Liver (tissue), 8 donors: ENCODE measurements at regions not wholly inside any gene's neighbourhood (a gene's known extent, or its start where the extent isn't known, plus 50 kb on each side); places are given as distances from the start of the nearest gene placed in this dataset.

Experiments used
- DNase-seq: peaks from one replicate; pipeline ENCODE4 v3.0.0-alpha.2; 2017; ENCODE audit warnings: low spot score
- H3K27ac ChIP-seq, 2 donors: one replicate each; pipeline ENCODE4 v1.7.0; 2013; ENCODE audit warnings: inconsistent platforms in 2 of 2, low read length in 2 of 2, control low read depth in 1 of 2, low read depth in 1 of 2, mild to moderate bottlenecking in 1 of 2
- H3K27me3 ChIP-seq, 4 donors: one replicate each; pipeline versions ENCODE4 v1.6.1 to v1.7.0; 2013; ENCODE audit warnings: low read length in 3 of 4, inconsistent platforms in 1 of 4, mild to moderate bottlenecking in 1 of 4, moderate library complexity in 1 of 4; ENCODE audit not compliant: control insufficient read depth in 4 of 4, insufficient read depth in 4 of 4
- H3K36me3 ChIP-seq, 4 donors: one replicate each; pipeline versions ENCODE4 v1.6.1 to v1.7.0; 2013; ENCODE audit warnings: low read length in 3 of 4, mild to moderate bottlenecking in 3 of 4, low read depth in 1 of 4, moderate library complexity in 1 of 4; ENCODE audit not compliant: control insufficient read depth in 4 of 4, insufficient read depth in 3 of 4
- H3K4me1 ChIP-seq, 4 donors: one replicate each; pipeline versions ENCODE4 v1.6.1 to v1.7.0; 2013; ENCODE audit warnings: low read length in 3 of 4, mild to moderate bottlenecking in 3 of 4, moderate library complexity in 1 of 4; ENCODE audit not compliant: control insufficient read depth in 4 of 4, insufficient read depth in 4 of 4
- H3K4me3 ChIP-seq, 3 donors: one replicate each; pipeline versions ENCODE4 v1.6.1 to v1.7.0; 2013; ENCODE audit warnings: low read length in 3 of 3, control low read depth in 1 of 3, low read depth in 1 of 3, mild to moderate bottlenecking in 1 of 3
- H3K9ac ChIP-seq, 2 donors: one replicate each; pipeline ENCODE4 v1.7.0; 2013; ENCODE audit warnings: low read length in 2 of 2, mild to moderate bottlenecking in 2 of 2, moderate library complexity in 2 of 2, control low read depth in 1 of 2, low read depth in 1 of 2
- H3K9me3 ChIP-seq, 4 donors: one replicate each; pipeline versions ENCODE4 v1.6.1 to v1.7.0; 2013; ENCODE audit warnings: low read length in 3 of 4; ENCODE audit not compliant: control insufficient read depth in 4 of 4
- ATF3 ChIP-seq: IDR thresholded peaks from 2 replicates; pipeline ENCODE4 v1.6.1; 2016; ENCODE audit warnings: antibody characterized with exemption
- CTCF ChIP-seq: fragments of 150-350 bp; IDR thresholded peaks from 2 replicates; pipeline ENCODE4 v1.5.1; 2017; ENCODE audit warnings: improper control_type of control experiment, low read depth, low read length; ENCODE audit not compliant: missing input control
- EGR1 ChIP-seq, 2 donors: IDR thresholded peaks; 2 replicates each; pipeline ENCODE4 v1.6.1; 2016 to 2018; ENCODE audit warnings: antibody characterized with exemption in 2 of 2, low read depth in 2 of 2
- FOXA1 ChIP-seq: IDR thresholded peaks from 2 replicates; pipeline ENCODE4 v1.6.1; 2016; ENCODE audit warnings: antibody characterized with exemption
- FOXA2 ChIP-seq: IDR thresholded peaks from 2 replicates; pipeline ENCODE4 v1.6.1; 2016; ENCODE audit warnings: antibody characterized with exemption
- GABPA ChIP-seq, 2 donors: IDR thresholded peaks in 1 of 2; conservative IDR thresholded peaks in 1 of 2; 2 replicates each; pipeline ENCODE4 v1.6.1; 2016; ENCODE audit warnings: antibody characterized with exemption in 2 of 2, mild to moderate bottlenecking in 1 of 2, moderate library complexity in 1 of 2
- HNF4A ChIP-seq, 2 donors: conservative IDR thresholded peaks; 2 replicates each; pipeline ENCODE4 v1.6.1; 2016; ENCODE audit warnings: antibody characterized with exemption in 2 of 2, mild to moderate bottlenecking in 2 of 2
- HNF4G ChIP-seq: IDR thresholded peaks from 2 replicates; pipeline ENCODE4 v1.6.1; 2016; ENCODE audit warnings: antibody characterized with exemption
- JUND ChIP-seq, 2 donors: IDR thresholded peaks; 2 replicates each; pipeline ENCODE4 v1.6.1; 2016; ENCODE audit warnings: antibody characterized with exemption in 2 of 2
- MAX ChIP-seq: IDR thresholded peaks from 2 replicates; pipeline ENCODE4 v1.6.1; 2016; ENCODE audit warnings: antibody characterized with exemption
- NR2F2 ChIP-seq: IDR thresholded peaks from 2 replicates; pipeline ENCODE4 v1.6.1; 2016; ENCODE audit warnings: antibody characterized with exemption
- RAD21 ChIP-seq, 2 donors: IDR thresholded peaks; 2 replicates each; pipeline ENCODE4 v1.6.1; 2016; ENCODE audit warnings: antibody characterized with exemption in 2 of 2, mild to moderate bottlenecking in 2 of 2
- REST ChIP-seq: IDR thresholded peaks from 2 replicates; pipeline ENCODE4 v1.6.1; 2016; ENCODE audit warnings: antibody characterized with exemption, mild to moderate bottlenecking
- RXRA ChIP-seq, 2 donors: IDR thresholded peaks; 2 replicates each; pipeline ENCODE4 v1.6.1; 2017 to 2018; ENCODE audit warnings: antibody characterized with exemption in 2 of 2, mild to moderate bottlenecking in 1 of 2
- SP1 ChIP-seq: IDR thresholded peaks from 2 replicates; pipeline ENCODE4 v1.6.1; 2018; ENCODE audit warnings: antibody characterized with exemption, mild to moderate bottlenecking
- TAF1 ChIP-seq: conservative IDR thresholded peaks from 2 replicates; pipeline ENCODE4 v1.6.1; 2016; ENCODE audit warnings: antibody characterized with exemption, mild to moderate bottlenecking
- ZBTB33 ChIP-seq: IDR thresholded peaks from 2 replicates; pipeline ENCODE4 v1.6.1; 2016; ENCODE audit warnings: antibody characterized with exemption
- WGBS: extraction: QIAGEN DNeasy Blood & Tissue Kit; methylation state at CpG from one replicate; pipeline ENCODE4 v1.1.7; 2013; 5-methylcytosine and 5-hydroxymethylcytosine counted together
- donor health status: healthy.
- donor health status: healthy.
- donor health status: healthy.
- donor health status: healthy.
- donor health status: healthy.

GRCh38 chr11:38446336-38446735 lies 1848.3 kb upstream of the RAG2 start:
- H3K4me1 ChIP-seq, result no peaks in the 10 kb centered on the region
- H3K36me3 ChIP-seq, result no peaks in the 10 kb centered on the region
- no peak overlapping the region for H3K4me3 ChIP-seq
- DNase-seq, result no peak
- TF ChIP-seq RXRA (IDR thresholded peaks at IDR 0.05) (no peak), FOXA1 (no peak), RAD21 (IDR thresholded peaks at IDR 0.05) (no peak), JUND (IDR thresholded peaks at IDR 0.05) (no peak), TAF1 (no peak), EGR1 (IDR thresholded peaks at IDR 0.05; ENCODE audit: low read depth in 2 of 2) (no peak), HNF4G (no peak), NR2F2 (no peak), ZBTB33 (no peak), SP1 (no peak), REST (no peak), ATF3 (no peak), CTCF (no peak), GABPA (IDR thresholded peaks at IDR 0.05 in 1 of 2, conservative IDR thresholded peaks at IDR 0.05 in 1 of 2) (no peak), FOXA2 (no peak), HNF4A (conservative IDR thresholded peaks at IDR 0.05) (no peak), MAX (no peak)
- H3K9ac ChIP-seq, result no peak overlapping the region
- H3K27ac ChIP-seq, result no peak overlapping the region
- 88% methylated on average over 1 of the region's 1 CpG for WGBS
- H3K9me3 ChIP-seq, result no peaks in the 10 kb centered on the region
- no peaks in the 10 kb centered on the region for H3K27me3 ChIP-seq

GRCh38 chr11:38438091-38438490 lies 1840.1 kb upstream of the RAG2 start:
- Histone ChIP-seq H3K4me3 (no peak overlapping the region), H3K36me3 (no peaks in the 10 kb centered on the region), H3K9me3 (no peaks in the 10 kb centered on the region), H3K9ac (no peak overlapping the region), H3K4me1 (no peaks in the 10 kb centered on the region), H3K27ac (no peak overlapping the region), H3K27me3 (no peaks in the 10 kb centered on the region)
- no peak for DNase-seq
- TF ChIP-seq GABPA (IDR thresholded peaks at IDR 0.05 in 1 of 2, conservative IDR thresholded peaks at IDR 0.05 in 1 of 2), result no peak
- TF ChIP-seq JUND (IDR thresholded peaks at IDR 0.05), result no peak
- TF ChIP-seq RAD21 (IDR thresholded peaks at IDR 0.05), result no peak
- no peak for TF ChIP-seq MAX
- TF ChIP-seq ATF3, result no peak
- TF ChIP-seq SP1, result no peak
- TF ChIP-seq TAF1, result no peak
- TF ChIP-seq FOXA2, result no peak
- no peak for TF ChIP-seq FOXA1
- TF ChIP-seq ZBTB33, result no peak
- no peak for TF ChIP-seq REST
